ENCODE measurements at regions not wholly inside any gene's neighbourhood (a gene's known extent, or its start where the extent isn't known, plus 50 kb on each side); places are given as distances from the start of the nearest gene placed in this dataset.
"Not testable (repeated sequence)": the region's sequence is repeated elsewhere in the genome, so short reads cannot be mapped to it uniquely, and the experiment has no call there.

DNA sequence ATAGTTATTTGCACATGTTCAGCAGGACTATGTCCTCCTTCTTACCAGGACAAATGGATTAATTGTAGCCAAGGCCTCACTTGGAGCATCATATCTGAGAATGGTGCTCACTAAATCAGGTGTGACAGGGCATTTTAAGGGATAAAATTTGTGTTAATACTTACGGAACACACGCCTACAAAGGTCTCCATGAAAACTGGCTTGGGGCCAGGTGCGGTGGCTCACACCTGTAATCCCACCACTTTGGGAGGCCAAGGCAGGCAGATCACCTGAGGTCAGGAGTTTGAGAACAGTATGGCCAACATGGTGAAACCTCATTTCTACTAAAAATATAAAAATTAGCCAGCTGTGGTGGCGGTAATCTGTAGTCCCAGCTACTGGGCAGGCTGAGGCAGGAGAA is 75.1 kb upstream of the CAPZB start:
- H3K27ac ChIP-seq (ENCODE audit: low read length): no peak overlapping the region
- no peaks in the 10 kb centered on the region for H3K36me3 ChIP-seq (ENCODE audit: control insufficient read depth, insufficient read depth, low read length)
- H3K4me3 ChIP-seq (ENCODE audit: low read length): no peak overlapping the region
- H3K4me1 ChIP-seq (ENCODE audit: control insufficient read depth, insufficient read depth, low read length): no peaks in the 10 kb centered on the region
- DNase-seq (ENCODE audit: low read depth, low spot score): no peak
- no peaks in the 10 kb centered on the region for H3K9me3 ChIP-seq (ENCODE audit: control insufficient read depth, insufficient read depth, low read length)
- no CpG with 5 or more reads among the region's 4 CpGs for WGBS (ENCODE audit: insufficient coverage, insufficient read length)
- no peaks in the 10 kb centered on the region for H3K27me3 ChIP-seq (ENCODE audit: control insufficient read depth, insufficient read depth, low read length)

DNA sequence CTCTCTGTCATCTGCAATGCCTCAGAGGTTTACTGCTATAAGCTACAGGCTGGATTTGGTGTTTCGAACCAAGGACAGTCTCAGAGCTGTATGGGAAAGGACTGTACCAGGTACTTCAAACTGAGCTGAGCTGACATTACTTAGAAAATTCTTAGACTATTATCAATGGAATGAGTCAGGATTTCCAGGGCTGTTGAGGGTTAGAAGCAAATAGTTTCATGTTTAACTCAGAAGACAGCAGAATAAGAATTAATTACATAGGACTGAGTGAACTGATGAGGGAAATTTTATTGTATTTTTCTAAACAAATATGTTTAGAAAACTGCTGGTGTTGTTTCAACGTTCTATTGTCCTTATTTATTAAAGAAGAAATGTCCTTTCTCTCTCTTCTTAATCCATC is 74.3 kb upstream of the CAPZB start:
- DNase-seq (ENCODE audit: low read depth, low spot score): no peak
- no peaks in the 10 kb centered on the region for H3K4me1 ChIP-seq (ENCODE audit: control insufficient read depth, insufficient read depth, low read length)
- no peak overlapping the region for H3K4me3 ChIP-seq (ENCODE audit: low read length)
- H3K36me3 ChIP-seq (ENCODE audit: control insufficient read depth, insufficient read depth, low read length): no peaks in the 10 kb centered on the region
- no peaks in the 10 kb centered on the region for H3K9me3 ChIP-seq (ENCODE audit: control insufficient read depth, insufficient read depth, low read length)
- WGBS (ENCODE audit: insufficient coverage, insufficient read length): no CpG with 5 or more reads among the region's 2 CpGs
- no peak overlapping the region for H3K27ac ChIP-seq (ENCODE audit: low read length)
- H3K27me3 ChIP-seq (ENCODE audit: control insufficient read depth, insufficient read depth, low read length): no peaks in the 10 kb centered on the region

DNA sequence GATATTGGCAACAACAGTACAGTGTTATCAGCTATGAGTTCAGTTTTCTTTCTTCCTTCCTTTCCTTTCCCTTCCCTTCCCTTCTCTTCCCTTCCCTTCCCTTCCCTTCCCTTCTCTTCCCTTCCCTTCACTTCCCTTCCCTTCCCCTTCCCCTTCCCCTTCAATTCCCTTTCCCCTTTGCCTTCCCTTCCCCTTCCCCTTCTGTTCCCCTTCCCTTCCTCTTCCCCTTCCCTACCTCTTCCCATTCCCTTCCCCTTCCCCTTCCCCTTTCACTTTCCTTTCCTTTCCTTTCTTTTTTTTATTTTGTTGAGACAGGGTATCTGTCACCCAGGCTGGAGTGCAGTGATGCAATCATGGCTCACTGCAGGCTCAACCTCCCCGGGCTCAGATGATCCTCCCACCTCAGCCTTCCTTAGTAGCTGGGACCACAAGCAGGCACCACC is 72.3 kb upstream of the CAPZB start:
- H3K9me3 ChIP-seq (ENCODE audit: control insufficient read depth, insufficient read depth, low read length): no peaks in the 10 kb centered on the region
- no peak overlapping the region for H3K4me3 ChIP-seq (ENCODE audit: low read length)
- H3K27ac ChIP-seq (ENCODE audit: low read length): no peak overlapping the region
- WGBS (ENCODE audit: insufficient coverage, insufficient read length): no CpG with 5 or more reads among the region's 1 CpG
- no peaks in the 10 kb centered on the region for H3K36me3 ChIP-seq (ENCODE audit: control insufficient read depth, insufficient read depth, low read length)
- no peaks in the 10 kb centered on the region for H3K4me1 ChIP-seq (ENCODE audit: control insufficient read depth, insufficient read depth, low read length)
- H3K27me3 ChIP-seq (ENCODE audit: control insufficient read depth, insufficient read depth, low read length): no peaks in the 10 kb centered on the region
- no peak for DNase-seq (ENCODE audit: low read depth, low spot score)

DNA sequence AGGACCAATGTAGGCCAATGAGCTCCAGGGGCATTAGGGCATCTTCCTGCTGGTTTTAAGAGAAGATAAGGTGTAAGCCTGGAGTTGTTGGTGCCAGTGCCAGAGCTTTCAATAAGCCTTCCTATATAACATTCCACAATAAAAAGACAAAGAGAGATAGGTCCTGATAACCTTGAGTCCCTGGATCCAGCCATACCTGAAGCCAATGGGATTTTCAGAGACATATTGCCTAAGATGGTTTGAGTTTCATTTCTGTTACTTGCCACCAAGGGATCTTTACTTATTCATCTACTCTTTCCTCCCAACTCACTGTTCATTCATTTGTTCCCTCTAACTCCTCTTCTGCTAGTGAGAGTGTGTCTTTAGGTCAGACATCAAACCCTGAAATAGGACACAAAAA is 68.8 kb upstream of the CAPZB start:
- no peak overlapping the region for H3K4me3 ChIP-seq (ENCODE audit: low read length)
- no peaks in the 10 kb centered on the region for H3K4me1 ChIP-seq (ENCODE audit: control insufficient read depth, insufficient read depth, low read length)
- H3K27me3 ChIP-seq (ENCODE audit: control insufficient read depth, insufficient read depth, low read length): no peaks in the 10 kb centered on the region
- H3K36me3 ChIP-seq (ENCODE audit: control insufficient read depth, insufficient read depth, low read length): no peaks in the 10 kb centered on the region
- H3K27ac ChIP-seq (ENCODE audit: low read length): no peak overlapping the region
- no peak for DNase-seq (ENCODE audit: low read depth, low spot score)
- 0 out of 2 replicates have a peak, but pooled peaks cover 1% of the 10 kb centered on the region for H3K9me3 ChIP-seq (ENCODE audit: control insufficient read depth, insufficient read depth, low read length)

DNA sequence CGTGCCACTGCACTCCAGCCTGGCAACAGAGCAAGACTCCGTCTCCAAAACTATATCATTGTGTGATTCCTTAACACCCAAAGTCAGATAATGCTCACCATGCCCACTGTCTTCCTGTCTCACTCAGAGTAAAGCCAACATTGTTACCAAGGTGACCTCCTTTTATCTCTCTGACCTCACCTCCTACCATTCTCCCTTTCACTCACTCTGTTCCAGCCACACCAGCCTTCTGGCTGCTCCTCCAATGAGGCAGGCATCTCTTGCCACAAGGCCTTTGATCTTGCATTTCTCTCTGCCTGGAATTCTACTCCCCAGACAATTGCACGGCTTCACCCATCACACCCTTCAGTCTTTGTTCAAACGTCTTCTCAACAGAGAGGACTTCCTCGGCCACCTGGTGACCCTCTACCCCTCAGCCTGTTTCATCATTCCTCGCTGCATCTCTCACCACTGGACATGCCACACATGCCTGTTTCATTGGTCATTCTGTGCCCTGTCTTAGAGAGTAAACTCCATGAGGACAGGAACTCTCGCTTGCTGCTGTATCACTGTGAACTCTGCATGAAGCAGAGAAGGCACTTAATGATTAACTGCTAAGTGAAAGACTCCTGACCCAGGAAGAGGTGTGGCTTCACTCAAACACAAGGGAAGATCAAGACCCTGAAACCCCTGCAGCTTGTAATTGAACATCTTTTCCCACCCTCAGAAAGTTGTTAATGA is 67.1 kb upstream of the CAPZB start:
- DNase-seq (ENCODE audit: low read depth, low spot score): no peak
- Histone ChIP-seq H3K27ac (ENCODE audit: low read length) (no peak overlapping the region), H3K9me3 (ENCODE audit: control insufficient read depth, insufficient read depth, low read length) (peaks cover 3% of the 10 kb centered on the region; the same call in 1 of the 2 replicates), H3K4me3 (ENCODE audit: low read length) (no peak overlapping the region), H3K27me3 (ENCODE audit: control insufficient read depth, insufficient read depth, low read length) (no peaks in the 10 kb centered on the region), H3K36me3 (ENCODE audit: control insufficient read depth, insufficient read depth, low read length) (no peaks in the 10 kb centered on the region), H3K4me1 (ENCODE audit: control insufficient read depth, insufficient read depth, low read length) (no peaks in the 10 kb centered on the region)
- WGBS (ENCODE audit: insufficient coverage, insufficient read length): no CpG with 5 or more reads among the region's 7 CpGs

DNA sequence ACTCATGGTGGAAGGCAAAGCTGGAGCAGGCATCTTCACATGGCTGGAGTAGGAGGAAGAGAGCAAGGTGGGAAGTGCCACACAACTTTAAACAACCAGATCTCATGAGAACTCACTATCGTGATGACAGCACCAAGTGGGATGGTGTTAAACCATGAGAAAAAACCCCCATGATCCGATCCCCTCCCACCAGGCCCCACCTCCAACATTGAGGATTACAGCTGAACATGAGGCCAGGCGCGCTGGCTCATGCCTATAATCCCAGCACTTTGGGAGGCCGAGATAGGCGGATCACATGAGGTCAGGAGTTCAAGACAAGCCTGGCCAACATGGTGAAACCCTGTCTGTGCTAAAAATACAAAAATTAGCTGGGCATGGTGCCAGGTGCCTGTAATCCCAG is 66.5 kb upstream of the CAPZB start:
- not testable (repeated sequence) for H3K4me3 ChIP-seq (ENCODE audit: low read length); H3K27ac ChIP-seq (ENCODE audit: low read length); H3K36me3 ChIP-seq (ENCODE audit: control insufficient read depth, insufficient read depth, low read length); H3K4me1 ChIP-seq (ENCODE audit: control insufficient read depth, insufficient read depth, low read length); H3K9me3 ChIP-seq (ENCODE audit: control insufficient read depth, insufficient read depth, low read length); DNase-seq (ENCODE audit: low read depth, low spot score); H3K27me3 ChIP-seq (ENCODE audit: control insufficient read depth, insufficient read depth, low read length)
- no CpG with 5 or more reads among the region's 6 CpGs for WGBS (ENCODE audit: insufficient coverage, insufficient read length)

DNA sequence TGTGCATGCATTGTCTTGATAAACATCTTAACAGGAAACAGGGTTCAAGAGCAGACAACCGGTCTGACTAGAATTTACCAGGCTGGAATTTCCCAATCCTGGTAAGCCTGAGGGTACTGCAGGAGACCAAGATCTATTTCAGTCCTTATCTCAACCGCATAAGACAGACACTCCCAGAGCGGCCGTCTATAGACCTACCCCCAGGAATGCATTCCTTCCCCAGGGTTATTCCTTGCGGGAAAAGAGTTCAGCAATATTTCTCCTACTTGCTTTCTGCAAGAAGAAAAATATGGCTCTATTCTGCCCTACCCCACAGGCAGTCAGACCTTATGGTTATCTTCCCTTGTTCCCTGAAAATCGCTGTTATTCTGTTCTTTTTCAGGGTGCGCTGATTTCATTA is 65.1 kb upstream of the CAPZB start:
- no CpG with 5 or more reads among the region's 7 CpGs for WGBS (ENCODE audit: insufficient coverage, insufficient read length)
- not testable (repeated sequence) for H3K9me3 ChIP-seq (ENCODE audit: control insufficient read depth, insufficient read depth, low read length); DNase-seq (ENCODE audit: low read depth, low spot score); H3K27me3 ChIP-seq (ENCODE audit: control insufficient read depth, insufficient read depth, low read length); H3K4me1 ChIP-seq (ENCODE audit: control insufficient read depth, insufficient read depth, low read length); H3K4me3 ChIP-seq (ENCODE audit: low read length); H3K36me3 ChIP-seq (ENCODE audit: control insufficient read depth, insufficient read depth, low read length); H3K27ac ChIP-seq (ENCODE audit: low read length)

DNA sequence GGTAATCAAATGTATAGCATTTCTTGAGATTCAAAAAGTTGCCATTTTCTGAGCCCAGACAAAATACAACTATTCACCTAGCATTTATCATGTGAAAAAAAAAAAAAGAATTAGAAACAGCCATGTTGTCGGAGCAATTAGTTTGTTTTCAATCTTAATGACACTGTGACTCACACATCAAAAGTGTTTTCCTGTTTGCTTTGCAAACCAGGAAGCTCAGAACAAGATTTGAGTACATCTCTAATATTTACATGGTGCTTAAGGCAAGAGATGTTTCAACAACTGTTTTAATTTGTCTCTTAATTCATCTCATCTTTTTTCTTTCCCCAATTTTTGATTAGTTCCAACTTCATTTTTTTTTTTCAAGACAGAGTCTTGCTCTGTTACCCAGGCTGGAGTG is 62.5 kb upstream of the CAPZB start:
- no peaks in the 10 kb centered on the region for H3K4me1 ChIP-seq (ENCODE audit: control insufficient read depth, insufficient read depth, low read length)
- H3K27ac ChIP-seq (ENCODE audit: low read length): no peak overlapping the region
- WGBS (ENCODE audit: insufficient coverage, insufficient read length): no CpG with 5 or more reads among the region's 1 CpG
- no peak for DNase-seq (ENCODE audit: low read depth, low spot score)
- H3K27me3 ChIP-seq (ENCODE audit: control insufficient read depth, insufficient read depth, low read length): no peaks in the 10 kb centered on the region
- H3K9me3 ChIP-seq (ENCODE audit: control insufficient read depth, insufficient read depth, low read length): peaks cover 4% of the 10 kb centered on the region; the same call in 1 of the 2 replicates
- no peaks in the 10 kb centered on the region for H3K36me3 ChIP-seq (ENCODE audit: control insufficient read depth, insufficient read depth, low read length)
- no peak overlapping the region for H3K4me3 ChIP-seq (ENCODE audit: low read length)

DNA sequence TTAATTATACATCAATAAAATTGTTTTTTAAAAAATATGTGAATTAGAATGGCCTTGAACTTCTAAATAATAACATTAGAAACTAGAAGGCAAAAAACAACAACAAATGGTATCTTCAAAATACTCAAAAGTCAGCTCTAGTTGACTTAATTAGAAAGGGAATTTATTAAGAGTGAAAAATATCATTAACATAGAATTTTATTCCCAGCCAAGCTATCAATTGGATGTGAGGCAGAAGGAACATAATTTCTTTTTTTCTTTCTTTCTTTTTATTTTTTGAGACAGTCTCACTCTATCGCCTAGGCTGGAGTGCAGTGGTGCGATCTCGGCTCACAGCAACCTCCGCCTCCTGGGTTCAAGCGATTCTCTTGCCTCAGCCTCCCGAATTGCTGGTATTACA is 51.2 kb upstream of the CAPZB start:
- H3K9me3 ChIP-seq (ENCODE audit: control insufficient read depth, insufficient read depth, low read length): no peaks in the 10 kb centered on the region
- no peak overlapping the region for H3K4me3 ChIP-seq (ENCODE audit: low read length)
- H3K4me1 ChIP-seq (ENCODE audit: control insufficient read depth, insufficient read depth, low read length): no peaks in the 10 kb centered on the region
- H3K27me3 ChIP-seq (ENCODE audit: control insufficient read depth, insufficient read depth, low read length): no peaks in the 10 kb centered on the region
- no CpG with 5 or more reads among the region's 6 CpGs for WGBS (ENCODE audit: insufficient coverage, insufficient read length)
- no peaks in the 10 kb centered on the region for H3K36me3 ChIP-seq (ENCODE audit: control insufficient read depth, insufficient read depth, low read length)
- no peak for DNase-seq (ENCODE audit: low read depth, low spot score)
- no peak overlapping the region for H3K27ac ChIP-seq (ENCODE audit: low read length)

DNA sequence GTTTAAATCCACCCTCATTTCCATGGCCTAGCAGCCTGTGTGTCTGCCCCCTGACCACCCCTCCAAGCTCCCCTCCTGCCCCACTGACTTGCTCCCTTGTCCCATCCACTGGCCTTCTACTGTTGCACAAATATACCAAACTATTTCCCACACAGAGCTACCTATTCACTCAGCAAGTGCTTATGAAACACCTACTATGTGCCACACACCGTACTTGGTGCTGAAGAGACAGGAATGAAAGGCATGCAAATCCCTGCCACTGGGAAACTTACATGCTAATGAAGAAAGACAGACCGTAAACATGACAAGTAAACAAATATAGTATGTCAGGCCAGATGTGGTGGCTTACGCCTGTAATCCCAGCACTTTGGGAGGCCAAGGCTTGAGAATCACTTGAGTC is 49.9 kb upstream of the CAPZB start:
- no peaks in the 10 kb centered on the region for H3K36me3 ChIP-seq (ENCODE audit: control insufficient read depth, insufficient read depth, low read length)
- no peaks in the 10 kb centered on the region for H3K9me3 ChIP-seq (ENCODE audit: control insufficient read depth, insufficient read depth, low read length)
- no CpG with 5 or more reads among the region's 3 CpGs for WGBS (ENCODE audit: insufficient coverage, insufficient read length)
- no peak overlapping the region for H3K4me3 ChIP-seq (ENCODE audit: low read length)
- DNase-seq (ENCODE audit: low read depth, low spot score): no peak
- no peaks in the 10 kb centered on the region for H3K4me1 ChIP-seq (ENCODE audit: control insufficient read depth, insufficient read depth, low read length)
- H3K27me3 ChIP-seq (ENCODE audit: control insufficient read depth, insufficient read depth, low read length): no peaks in the 10 kb centered on the region
- no peak overlapping the region for H3K27ac ChIP-seq (ENCODE audit: low read length)
